Tibial artery (tissue), 4 donors: ENCODE measurements at regions not wholly inside any gene's neighbourhood (a gene's known extent, or its start where the extent isn't known, plus 50 kb on each side); places are given as distances from the start of the nearest gene placed in this dataset.

ENCODE experiments used
- DNase-seq, 2 donors: peaks; one replicate each; pipeline ENCODE4 v3.0.0-alpha.2; 2019
- H3K27ac ChIP-seq, 2 donors: fragments of 200-600 bp; sonication (generic) in 1 of 2; 1 replicate in 1 of 2; 2 replicates in 1 of 2; pipeline ENCODE4 v1.5.1; 2018 to 2019; ENCODE audit warnings: mild to moderate bottlenecking in 1 of 2
- H3K27me3 ChIP-seq, 2 donors: fragments of 200-600 bp; sonication (generic) in 1 of 2; one replicate each; pipeline versions ENCODE4 v1.5.1 to v1.6.0; 2016 to 2019
- H3K36me3 ChIP-seq, 3 donors: fragments of 200-600 bp; sonication (generic) in 2 of 3; one replicate each; pipeline ENCODE4 v1.5.1; 2016 to 2019; ENCODE audit warnings: mild to moderate bottlenecking in 2 of 3
- H3K4me1 ChIP-seq, 4 donors: fragments of 200-600 bp; sonication (generic) in 2 of 4; 1 replicate in 3 of 4; 2 replicates in 1 of 4; pipeline ENCODE4 v1.5.1; 2016 to 2019
- H3K4me3 ChIP-seq, 2 donors: fragments of 200-600 bp; sonication (generic) in 1 of 2; 1 replicate in 1 of 2; 2 replicates in 1 of 2; pipeline ENCODE4 v1.5.1; 2018 to 2019; ENCODE audit warnings: mild to moderate bottlenecking in 2 of 2
- H3K9me3 ChIP-seq, 3 donors: fragments of 200-600 bp; sonication (generic) in 1 of 3; one replicate each; pipeline ENCODE4 v1.5.1; 2016 to 2019
- CTCF ChIP-seq, 2 experiments: fragments of 200-600 bp in 1 of 2; fragments of 450-650 bp in 1 of 2; IDR thresholded peaks; one replicate each; pipeline ENCODE4 v1.5.1; 2017 to 2019; ENCODE audit warnings: antibody characterized with exemption in 2 of 2, mild to moderate bottlenecking in 1 of 2, moderate library complexity in 1 of 2
- intact Hi-C: fragments of 100-400 bp; cut with DNase I; formaldehyde crosslinking; loops from one replicate; pipeline ENCODE4 v1.15.0; 2023; ENCODE audit warnings: low total_unique reads

- no peak for TF ChIP-seq CTCF (IDR thresholded peaks at IDR 0.05)
- Histone ChIP-seq H3K27me3 (no peaks in the 10 kb centered on the region), H3K27ac (no peak overlapping the region), H3K9me3 (no peaks in the 10 kb centered on the region), H3K36me3 (no peaks in the 10 kb centered on the region), H3K4me3 (no peak overlapping the region), H3K4me1 (no peaks in the 10 kb centered on the region)
- DNase-seq = no peak
- intact Hi-C loops = no loop called here
These were observed 620.5 kb downstream of the IRX1 start for GRCh38 chr5:4216142-4216541.

- intact Hi-C loops = no loop called here
- H3K36me3 ChIP-seq = no peaks in the 10 kb centered on the region
- no peaks in the 10 kb centered on the region for H3K4me1 ChIP-seq
- DNase-seq = no peak
- no peak for TF ChIP-seq CTCF (IDR thresholded peaks at IDR 0.05)
- H3K9me3 ChIP-seq = no peaks in the 10 kb centered on the region
- H3K4me3 ChIP-seq = no peak overlapping the region
- no peaks in the 10 kb centered on the region for H3K27me3 ChIP-seq
- no peak overlapping the region for H3K27ac ChIP-seq
These were observed 624.4 kb downstream of the IRX1 start for GRCh38 chr5:4220016-4220415.

DNA sequence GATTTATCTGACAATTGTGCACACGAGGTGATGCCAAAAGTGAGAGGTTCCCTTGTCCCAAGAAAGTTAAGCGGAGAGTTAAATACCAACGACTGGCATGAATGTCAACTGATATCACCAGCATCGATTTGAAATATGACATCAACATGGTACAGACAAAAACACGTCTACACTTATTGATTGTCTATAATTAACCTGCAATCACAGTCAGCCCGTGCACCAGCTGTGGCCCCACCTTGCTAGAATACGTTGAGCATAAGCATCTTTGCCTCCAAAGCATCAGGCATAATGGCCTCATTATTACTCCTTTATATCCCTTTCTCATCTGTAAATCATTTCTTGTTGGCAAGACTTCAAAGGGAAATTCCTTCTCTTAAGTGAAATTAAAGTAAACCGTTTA, 625.4 kb downstream of the IRX1 start:
- no peak for TF ChIP-seq CTCF (IDR thresholded peaks at IDR 0.05)
- no peak for DNase-seq
- H3K9me3 ChIP-seq = no peaks in the 10 kb centered on the region
- H3K27ac ChIP-seq = no peak overlapping the region
- no peaks in the 10 kb centered on the region for H3K27me3 ChIP-seq
- no peaks in the 10 kb centered on the region for H3K4me1 ChIP-seq
- no peak overlapping the region for H3K4me3 ChIP-seq
- no peaks in the 10 kb centered on the region for H3K36me3 ChIP-seq
- intact Hi-C loops = no loop called here

DNA sequence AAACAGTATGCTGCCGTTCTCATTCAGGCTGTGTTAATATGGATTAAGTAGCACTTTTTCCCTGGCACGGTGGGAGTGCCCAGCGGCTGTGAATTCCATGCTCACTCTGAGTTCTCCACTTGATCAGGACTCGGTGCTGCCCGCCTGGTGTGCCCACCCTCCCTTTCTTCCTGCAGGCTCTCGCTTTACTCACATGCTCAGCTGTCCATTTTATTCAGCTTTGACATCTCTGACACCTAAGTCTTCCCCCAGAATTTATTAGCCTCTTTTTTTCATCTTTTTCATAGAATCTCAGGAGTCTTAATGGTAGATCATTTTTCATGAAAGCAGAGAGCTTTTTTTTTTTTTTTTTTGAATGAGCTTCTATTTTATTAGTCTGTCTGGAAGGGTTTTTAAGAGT, 626.5 kb downstream of the IRX1 start:
- TF ChIP-seq CTCF (IDR thresholded peaks at IDR 0.05) = no peak
- H3K27me3 ChIP-seq = no peaks in the 10 kb centered on the region
- H3K4me1 ChIP-seq = no peaks in the 10 kb centered on the region
- H3K36me3 ChIP-seq = no peaks in the 10 kb centered on the region
- no peaks in the 10 kb centered on the region for H3K9me3 ChIP-seq
- intact Hi-C loops = no loop called here
- no peak overlapping the region for H3K4me3 ChIP-seq
- no peak for DNase-seq
- no peak overlapping the region for H3K27ac ChIP-seq

- H3K9me3 ChIP-seq = no peaks in the 10 kb centered on the region
- intact Hi-C loops = no loop called here
- H3K27me3 ChIP-seq = no peaks in the 10 kb centered on the region
- H3K4me3 ChIP-seq = no peak overlapping the region
- DNase-seq = no peak
- no peak overlapping the region for H3K27ac ChIP-seq
- TF ChIP-seq CTCF (IDR thresholded peaks at IDR 0.05) = no peak
- H3K4me1 ChIP-seq = no peaks in the 10 kb centered on the region
- H3K36me3 ChIP-seq = no peaks in the 10 kb centered on the region
These were observed 627.2 kb downstream of the IRX1 start for GRCh38 chr5:4222821-4223220.

GRCh38 chr5:4225741-4226140, 630.1 kb downstream of the IRX1 start:
- no peaks in the 10 kb centered on the region for H3K36me3 ChIP-seq
- no peak overlapping the region for H3K27ac ChIP-seq
- no peak for TF ChIP-seq CTCF (IDR thresholded peaks at IDR 0.05)
- H3K4me3 ChIP-seq = no peak overlapping the region
- H3K4me1 ChIP-seq = no peaks in the 10 kb centered on the region
- H3K27me3 ChIP-seq = no peaks in the 10 kb centered on the region
- no peaks in the 10 kb centered on the region for H3K9me3 ChIP-seq
- DNase-seq = no peak
- intact Hi-C loops = no loop called here
